ENCODE measurements at regions not wholly inside any gene's neighbourhood (a gene's known extent, or its start where the extent isn't known, plus 50 kb on each side); places are given as distances from the start of the nearest gene placed in this dataset.
"Not testable (repeated sequence)": the region's sequence is repeated elsewhere in the genome, so short reads cannot be mapped to it uniquely, and the experiment has no call there.

DNA sequence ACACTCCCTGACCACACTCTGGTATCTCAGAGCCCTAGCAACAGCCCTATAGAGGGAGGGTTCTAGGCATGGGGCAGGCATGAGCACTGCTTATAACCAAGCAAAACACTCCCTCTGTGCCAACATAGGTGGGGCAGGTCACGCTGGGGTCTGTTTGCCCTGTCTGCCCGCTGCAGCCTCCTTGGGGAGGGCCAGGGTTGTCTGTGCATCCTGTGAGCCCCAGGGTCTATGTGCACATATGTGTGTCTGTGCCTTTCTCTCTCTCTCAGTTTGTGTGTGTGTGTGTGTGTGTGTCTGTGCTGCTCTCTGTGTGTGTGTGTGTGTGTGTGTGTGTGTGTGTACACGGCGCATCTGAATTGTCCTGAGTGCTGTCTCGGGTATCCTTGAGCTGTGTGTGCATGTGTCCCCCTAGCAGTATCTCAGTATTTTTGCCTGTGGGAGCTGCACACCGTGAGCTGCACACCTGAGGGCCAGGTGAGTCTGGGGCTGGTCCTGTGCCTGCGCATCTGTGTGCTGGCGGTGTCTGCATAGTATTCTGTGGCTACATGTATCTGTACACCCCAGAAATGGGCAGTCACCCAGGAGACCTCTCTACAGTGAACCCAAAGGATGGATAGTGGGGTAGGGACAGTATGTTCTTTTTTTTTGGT, 121.5 kb downstream of the LAT start:
- TF ChIP-seq EZH2 (conservative IDR thresholded peaks at IDR 0.05; ENCODE audit: low read depth, low read length); SIN3A (IDR thresholded peaks at IDR 0.05; ENCODE audit: borderline replicate concordance, low read depth, low read length); CHD2 (IDR thresholded peaks at IDR 0.05; ENCODE audit: low read depth, low read length); ZNF235 (CRISPR knock-in tag; IDR thresholded peaks at IDR 0.05; ENCODE audit: borderline replicate concordance); HDAC6 (IDR thresholded peaks at IDR 0.05; ENCODE audit: low read depth, low read length): not testable (repeated sequence)
- TF ChIP-seq, protein P1, sequence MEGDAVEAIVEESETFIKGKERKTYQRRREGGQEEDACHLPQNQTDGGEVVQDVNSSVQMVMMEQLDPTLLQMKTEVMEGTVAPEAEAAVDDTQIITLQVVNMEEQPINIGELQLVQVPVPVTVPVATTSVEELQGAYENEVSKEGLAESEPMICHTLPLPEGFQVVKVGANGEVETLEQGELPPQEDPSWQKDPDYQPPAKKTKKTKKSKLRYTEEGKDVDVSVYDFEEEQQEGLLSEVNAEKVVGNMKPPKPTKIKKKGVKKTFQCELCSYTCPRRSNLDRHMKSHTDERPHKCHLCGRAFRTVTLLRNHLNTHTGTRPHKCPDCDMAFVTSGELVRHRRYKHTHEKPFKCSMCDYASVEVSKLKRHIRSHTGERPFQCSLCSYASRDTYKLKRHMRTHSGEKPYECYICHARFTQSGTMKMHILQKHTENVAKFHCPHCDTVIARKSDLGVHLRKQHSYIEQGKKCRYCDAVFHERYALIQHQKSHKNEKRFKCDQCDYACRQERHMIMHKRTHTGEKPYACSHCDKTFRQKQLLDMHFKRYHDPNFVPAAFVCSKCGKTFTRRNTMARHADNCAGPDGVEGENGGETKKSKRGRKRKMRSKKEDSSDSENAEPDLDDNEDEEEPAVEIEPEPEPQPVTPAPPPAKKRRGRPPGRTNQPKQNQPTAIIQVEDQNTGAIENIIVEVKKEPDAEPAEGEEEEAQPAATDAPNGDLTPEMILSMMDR (CRISPR knock-in tag; IDR thresholded peaks at IDR 0.05) = not testable (repeated sequence)
- TF ChIP-seq, protein P2, sequence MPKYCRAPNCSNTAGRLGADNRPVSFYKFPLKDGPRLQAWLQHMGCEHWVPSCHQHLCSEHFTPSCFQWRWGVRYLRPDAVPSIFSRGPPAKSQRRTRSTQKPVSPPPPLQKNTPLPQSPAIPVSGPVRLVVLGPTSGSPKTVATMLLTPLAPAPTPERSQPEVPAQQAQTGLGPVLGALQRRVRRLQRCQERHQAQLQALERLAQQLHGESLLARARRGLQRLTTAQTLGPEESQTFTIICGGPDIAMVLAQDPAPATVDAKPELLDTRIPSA (CRISPR knock-in tag; IDR thresholded peaks at IDR 0.05; ENCODE audit: borderline replicate concordance) = not testable (repeated sequence)
- TF ChIP-seq, protein P3, sequence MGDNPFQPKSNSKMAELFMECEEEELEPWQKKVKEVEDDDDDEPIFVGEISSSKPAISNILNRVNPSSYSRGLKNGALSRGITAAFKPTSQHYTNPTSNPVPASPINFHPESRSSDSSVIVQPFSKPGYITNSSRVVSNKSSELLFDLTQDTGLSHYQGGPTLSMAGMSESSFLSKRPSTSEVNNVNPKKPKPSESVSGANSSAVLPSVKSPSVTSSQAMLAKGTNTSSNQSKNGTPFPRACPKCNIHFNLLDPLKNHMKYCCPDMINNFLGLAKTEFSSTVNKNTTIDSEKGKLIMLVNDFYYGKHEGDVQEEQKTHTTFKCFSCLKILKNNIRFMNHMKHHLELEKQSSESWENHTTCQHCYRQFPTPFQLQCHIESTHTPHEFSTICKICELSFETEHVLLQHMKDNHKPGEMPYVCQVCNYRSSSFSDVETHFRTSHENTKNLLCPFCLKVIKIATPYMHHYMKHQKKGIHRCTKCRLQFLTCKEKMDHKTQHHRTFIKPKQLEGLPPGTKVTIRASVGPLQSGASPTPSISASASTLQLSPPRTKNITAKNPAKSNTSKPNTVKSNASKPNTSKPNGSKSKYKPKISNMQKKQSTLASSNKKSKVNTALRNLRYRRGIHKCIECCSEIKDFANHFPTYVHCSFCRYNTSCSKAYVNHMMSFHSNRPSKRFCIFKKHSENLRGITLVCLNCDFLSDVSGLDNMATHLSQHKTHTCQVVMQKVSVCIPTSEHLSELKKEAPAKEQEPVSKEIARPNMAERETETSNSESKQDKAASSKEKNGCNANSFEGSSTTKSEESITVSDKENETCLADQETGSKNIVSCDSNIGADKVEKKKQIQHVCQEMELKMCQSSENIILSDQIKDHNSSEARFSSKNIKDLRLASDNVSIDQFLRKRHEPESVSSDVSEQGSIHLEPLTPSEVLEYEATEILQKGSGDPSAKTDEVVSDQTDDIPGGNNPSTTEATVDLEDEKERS (CRISPR knock-in tag; IDR thresholded peaks at IDR 0.05) = not testable (repeated sequence)
- TF ChIP-seq, protein P4, sequence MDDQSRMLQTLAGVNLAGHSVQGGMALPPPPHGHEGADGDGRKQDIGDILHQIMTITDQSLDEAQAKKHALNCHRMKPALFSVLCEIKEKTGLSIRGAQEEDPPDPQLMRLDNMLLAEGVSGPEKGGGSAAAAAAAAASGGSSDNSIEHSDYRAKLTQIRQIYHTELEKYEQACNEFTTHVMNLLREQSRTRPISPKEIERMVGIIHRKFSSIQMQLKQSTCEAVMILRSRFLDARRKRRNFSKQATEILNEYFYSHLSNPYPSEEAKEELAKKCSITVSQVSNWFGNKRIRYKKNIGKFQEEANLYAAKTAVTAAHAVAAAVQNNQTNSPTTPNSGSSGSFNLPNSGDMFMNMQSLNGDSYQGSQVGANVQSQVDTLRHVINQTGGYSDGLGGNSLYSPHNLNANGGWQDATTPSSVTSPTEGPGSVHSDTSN (CRISPR knock-in tag; IDR thresholded peaks at IDR 0.05; ENCODE audit: borderline replicate concordance) = not testable (repeated sequence)
- TF ChIP-seq, protein P5, sequence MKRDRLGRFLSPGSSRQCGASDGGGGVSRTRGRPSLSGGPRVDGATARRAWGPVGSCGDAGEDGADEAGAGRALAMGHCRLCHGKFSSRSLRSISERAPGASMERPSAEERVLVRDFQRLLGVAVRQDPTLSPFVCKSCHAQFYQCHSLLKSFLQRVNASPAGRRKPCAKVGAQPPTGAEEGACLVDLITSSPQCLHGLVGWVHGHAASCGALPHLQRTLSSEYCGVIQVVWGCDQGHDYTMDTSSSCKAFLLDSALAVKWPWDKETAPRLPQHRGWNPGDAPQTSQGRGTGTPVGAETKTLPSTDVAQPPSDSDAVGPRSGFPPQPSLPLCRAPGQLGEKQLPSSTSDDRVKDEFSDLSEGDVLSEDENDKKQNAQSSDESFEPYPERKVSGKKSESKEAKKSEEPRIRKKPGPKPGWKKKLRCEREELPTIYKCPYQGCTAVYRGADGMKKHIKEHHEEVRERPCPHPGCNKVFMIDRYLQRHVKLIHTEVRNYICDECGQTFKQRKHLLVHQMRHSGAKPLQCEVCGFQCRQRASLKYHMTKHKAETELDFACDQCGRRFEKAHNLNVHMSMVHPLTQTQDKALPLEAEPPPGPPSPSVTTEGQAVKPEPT (CRISPR knock-in tag; IDR thresholded peaks at IDR 0.05; ENCODE audit: low read depth) = not testable (repeated sequence)
- TF ChIP-seq, protein P6, sequence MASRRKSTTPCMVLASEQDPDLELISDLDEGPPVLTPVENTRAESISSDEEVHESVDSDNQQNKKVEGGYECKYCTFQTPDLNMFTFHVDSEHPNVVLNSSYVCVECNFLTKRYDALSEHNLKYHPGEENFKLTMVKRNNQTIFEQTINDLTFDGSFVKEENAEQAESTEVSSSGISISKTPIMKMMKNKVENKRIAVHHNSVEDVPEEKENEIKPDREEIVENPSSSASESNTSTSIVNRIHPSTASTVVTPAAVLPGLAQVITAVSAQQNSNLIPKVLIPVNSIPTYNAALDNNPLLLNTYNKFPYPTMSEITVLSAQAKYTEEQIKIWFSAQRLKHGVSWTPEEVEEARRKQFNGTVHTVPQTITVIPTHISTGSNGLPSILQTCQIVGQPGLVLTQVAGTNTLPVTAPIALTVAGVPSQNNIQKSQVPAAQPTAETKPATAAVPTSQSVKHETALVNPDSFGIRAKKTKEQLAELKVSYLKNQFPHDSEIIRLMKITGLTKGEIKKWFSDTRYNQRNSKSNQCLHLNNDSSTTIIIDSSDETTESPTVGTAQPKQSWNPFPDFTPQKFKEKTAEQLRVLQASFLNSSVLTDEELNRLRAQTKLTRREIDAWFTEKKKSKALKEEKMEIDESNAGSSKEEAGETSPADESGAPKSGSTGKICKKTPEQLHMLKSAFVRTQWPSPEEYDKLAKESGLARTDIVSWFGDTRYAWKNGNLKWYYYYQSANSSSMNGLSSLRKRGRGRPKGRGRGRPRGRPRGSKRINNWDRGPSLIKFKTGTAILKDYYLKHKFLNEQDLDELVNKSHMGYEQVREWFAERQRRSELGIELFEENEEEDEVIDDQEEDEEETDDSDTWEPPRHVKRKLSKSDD (CRISPR knock-in tag; IDR thresholded peaks at IDR 0.05; ENCODE audit: low read depth) = not testable (repeated sequence)

Data from HepG2 (cell line).